ENCODE measurements at regions not wholly inside any gene's neighbourhood (a gene's known extent, or its start where the extent isn't known, plus 50 kb on each side); places are given as distances from the start of the nearest gene placed in this dataset.

DNA sequence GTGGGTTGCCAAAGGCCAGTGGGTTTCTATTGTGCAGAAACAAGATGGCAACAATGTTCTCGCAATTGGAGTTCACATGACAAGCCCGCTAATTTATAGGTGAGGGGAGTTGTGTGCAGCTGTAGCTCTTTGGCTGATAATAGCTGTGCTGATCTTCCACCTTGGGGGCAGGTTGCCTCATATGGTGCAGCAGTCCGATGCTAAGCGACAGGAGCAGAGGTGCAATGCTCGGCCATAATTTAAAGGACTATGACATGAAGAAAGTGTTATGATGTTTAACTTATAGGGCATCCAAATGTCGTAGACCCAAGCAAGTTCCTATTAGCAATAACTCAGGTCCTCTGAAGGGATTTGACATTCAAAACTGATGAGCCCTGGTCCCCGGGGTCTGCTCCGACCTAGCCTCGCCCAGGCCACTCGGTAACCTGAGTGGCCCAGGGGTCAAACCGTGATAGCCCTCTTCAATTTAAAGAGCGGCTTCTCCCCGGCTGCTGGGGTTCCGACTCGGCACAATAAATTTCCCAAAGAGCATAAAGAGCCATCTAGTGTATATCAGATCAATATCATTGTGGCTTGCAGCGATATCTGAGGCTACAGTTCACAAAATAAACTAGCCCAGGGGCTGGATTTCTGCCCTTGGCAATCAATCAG is 724.0 kb downstream of the IRX1 start:
- DNase-seq: no peak

- no peak for DNase-seq
These were observed 734.7 kb downstream of the IRX1 start for GRCh38 chr5:4330327-4330726.

DNA sequence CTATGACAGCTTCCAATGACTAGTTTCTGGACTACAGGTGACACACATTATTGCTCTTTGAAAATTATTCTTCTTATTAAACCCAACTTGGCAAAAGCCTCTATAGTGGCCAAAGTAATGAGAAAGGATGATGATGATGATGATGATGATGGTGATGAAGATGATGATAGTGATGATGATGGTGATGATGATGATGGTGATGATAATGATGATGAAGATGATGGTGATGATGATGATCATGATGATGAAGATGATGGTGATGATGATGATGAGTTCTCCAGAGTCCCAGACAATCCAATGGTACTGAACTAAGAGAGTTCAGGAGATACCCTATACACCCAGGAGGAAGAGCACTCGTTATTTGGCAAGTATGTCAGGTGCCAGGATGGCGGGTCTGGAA is 739.4 kb downstream of the IRX1 start:
- no peak for DNase-seq

DNA sequence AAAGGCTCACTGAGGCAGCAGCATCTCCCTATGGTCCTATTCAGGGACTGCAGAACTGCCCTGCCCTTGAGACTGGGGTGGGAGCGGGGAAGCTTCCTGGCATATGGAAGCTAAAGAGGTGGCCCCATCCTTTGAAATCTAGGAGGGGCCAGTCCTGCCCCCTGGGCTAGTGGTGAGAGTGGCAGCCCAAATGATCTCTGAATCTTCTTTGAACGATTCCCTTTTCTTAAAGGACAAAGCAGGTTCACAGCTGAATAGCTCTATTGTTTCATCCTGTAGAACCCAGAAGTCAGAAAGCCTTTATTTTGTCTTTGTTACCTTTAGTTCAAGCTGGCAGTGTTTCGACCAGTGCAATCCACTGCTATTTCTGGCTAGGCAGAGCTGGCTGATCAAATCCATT is 741.9 kb downstream of the IRX1 start:
- DNase-seq: no peak

GRCh38 chr5:4339949-4340348 is 744.3 kb downstream of the IRX1 start:
- DNase-seq: no peak

GRCh38 chr5:4345850-4346249 is 750.2 kb downstream of the IRX1 start:
- no peak for DNase-seq

- no peak for DNase-seq
These were observed 752.8 kb downstream of the IRX1 start for GRCh38 chr5:4348423-4348822.

DNA sequence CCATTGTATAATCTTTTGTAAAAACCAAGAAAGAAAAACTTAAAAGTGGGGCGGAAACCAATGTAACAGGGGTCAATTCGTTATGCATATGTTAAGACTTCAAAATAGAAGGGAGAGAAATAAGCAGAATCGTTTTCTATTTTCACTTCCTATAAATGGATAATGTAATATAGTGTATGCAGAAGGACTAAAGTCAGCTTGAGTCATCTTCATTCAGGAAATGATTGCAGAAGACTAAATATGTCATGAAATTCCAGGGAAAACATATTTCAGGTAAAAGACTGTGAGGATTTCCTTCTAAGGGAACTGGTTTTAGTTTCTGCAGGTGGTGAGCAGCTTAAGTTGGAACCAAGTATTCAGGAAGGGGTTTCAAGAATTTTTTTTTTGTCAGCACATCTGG is 753.3 kb downstream of the IRX1 start:
- no peak for DNase-seq

DNA sequence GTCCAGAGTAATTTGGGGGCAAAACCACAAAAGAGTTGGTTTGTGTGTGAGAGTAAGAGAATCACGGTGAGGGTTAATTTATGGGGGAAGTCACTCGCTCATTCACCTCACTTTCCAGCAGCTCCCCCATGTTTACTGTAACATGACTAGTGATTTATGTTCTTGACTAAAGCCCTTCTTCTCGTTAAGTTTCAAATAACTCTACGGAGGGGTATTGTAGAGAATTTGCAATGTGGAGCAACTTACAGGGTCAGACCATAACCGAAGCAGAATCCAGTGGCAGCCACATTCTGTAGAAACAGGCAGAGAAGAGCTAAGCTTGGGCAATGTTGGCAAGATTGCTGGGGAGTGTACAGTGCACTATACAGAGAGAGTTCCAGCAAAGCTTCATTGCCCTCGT is 760.6 kb downstream of the IRX1 start:
- no peak for DNase-seq

GRCh38 chr5:4359847-4360246 is 764.2 kb downstream of the IRX1 start:
- DNase-seq: no peak

DNA sequence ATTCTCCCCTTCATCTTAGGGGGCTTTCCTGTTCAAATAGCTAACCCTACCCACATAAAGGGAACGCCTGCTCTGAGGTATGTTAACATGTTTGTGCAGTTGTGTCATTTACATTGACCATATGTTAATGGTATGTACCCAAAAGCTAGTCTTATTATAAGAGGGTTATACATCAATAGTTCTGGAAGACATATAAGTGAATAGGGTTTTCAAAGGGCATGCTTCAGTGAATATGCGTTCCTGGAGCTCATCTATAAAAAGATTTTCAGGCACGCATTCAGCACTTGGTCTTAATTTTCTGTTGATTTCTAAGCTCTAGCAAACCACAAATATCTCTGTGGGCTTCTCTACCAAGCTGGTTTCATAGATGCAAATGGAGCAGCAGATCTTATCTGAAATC is 766.1 kb downstream of the IRX1 start:
- peak; percentile 93 for DNase-seq

DNA sequence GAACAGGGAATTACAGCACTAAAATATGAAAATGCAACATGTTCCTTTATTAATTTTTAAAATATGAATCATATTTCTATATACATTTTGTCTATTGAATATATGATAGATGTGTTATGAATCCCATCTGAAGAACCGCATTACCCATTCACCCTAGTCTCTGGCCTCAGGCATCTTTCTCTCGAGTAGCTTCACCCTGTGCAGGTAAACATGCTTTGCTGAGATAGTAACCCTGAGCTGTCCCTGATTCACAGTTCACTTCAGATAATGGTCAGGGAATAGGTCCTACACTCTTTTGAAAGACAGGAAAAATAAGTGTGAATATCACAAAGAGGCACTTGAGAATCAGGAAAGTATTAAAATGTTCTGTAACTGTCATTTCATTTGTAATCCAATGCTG is 766.8 kb downstream of the IRX1 start:
- peak; percentile 55 for DNase-seq

GRCh38 chr5:4363045-4363444 is 767.4 kb downstream of the IRX1 start:
- DNase-seq: no peak

DNA sequence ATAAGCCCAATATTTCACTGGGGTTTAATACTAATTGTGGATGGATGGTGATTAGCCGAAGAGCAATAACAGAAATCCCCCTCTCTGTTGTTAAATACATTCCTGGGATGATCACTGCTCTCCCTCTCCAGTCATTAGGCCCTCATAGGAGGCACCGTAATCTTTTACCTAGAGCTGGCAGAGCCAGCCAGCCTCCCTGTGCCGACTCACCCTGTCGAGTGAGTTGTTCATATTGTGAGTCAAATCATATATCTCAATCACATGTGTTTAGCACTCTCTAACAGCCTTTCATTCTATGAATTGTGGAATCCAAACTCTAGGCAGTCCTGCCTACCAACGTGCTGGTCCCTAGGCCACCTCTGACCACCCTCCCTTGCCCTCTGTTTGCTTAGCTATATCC is 771.0 kb downstream of the IRX1 start:
- DNase-seq: no peak

DNA sequence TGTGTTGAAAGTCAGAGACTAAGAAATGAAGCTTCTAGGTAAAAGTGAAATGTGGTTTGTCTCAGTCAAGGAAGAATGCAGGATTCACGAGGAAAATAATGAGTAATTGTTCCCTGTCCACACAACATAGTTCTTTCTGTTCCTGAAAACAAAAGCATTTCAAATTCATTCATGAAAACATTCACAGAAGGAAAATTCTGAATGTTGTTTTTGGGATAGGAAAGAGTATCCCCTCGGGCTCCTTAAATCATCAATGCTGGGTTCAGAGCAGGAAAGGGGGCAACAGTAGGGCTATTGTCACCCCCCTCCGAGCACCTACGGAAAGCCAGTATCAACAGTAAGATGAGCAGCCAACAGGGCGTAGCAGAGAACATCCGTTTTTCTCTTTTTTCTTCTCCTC is 769.9 kb upstream of the ADAMTS16 start:
- peak; percentile 28 for DNase-seq

DNA sequence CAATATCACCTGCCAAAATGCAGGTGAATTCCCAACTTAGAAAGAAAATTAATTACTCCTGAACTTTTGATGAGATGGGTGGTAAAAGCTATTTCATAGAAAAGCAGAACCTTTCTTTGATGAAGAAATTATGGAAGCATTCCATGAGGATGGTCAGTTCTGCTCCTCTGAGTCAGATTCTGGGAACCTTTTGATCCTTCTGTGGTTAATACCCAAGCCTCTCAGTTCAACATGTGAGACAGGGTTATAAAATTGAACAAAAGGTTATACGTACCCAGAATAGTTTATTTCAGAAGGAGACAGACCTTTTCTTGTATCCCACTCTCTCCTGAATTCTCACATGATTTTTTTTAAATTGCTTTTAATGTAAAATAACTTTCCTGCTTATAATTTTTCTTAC is 767.6 kb upstream of the ADAMTS16 start:
- DNase-seq: no peak

DNA sequence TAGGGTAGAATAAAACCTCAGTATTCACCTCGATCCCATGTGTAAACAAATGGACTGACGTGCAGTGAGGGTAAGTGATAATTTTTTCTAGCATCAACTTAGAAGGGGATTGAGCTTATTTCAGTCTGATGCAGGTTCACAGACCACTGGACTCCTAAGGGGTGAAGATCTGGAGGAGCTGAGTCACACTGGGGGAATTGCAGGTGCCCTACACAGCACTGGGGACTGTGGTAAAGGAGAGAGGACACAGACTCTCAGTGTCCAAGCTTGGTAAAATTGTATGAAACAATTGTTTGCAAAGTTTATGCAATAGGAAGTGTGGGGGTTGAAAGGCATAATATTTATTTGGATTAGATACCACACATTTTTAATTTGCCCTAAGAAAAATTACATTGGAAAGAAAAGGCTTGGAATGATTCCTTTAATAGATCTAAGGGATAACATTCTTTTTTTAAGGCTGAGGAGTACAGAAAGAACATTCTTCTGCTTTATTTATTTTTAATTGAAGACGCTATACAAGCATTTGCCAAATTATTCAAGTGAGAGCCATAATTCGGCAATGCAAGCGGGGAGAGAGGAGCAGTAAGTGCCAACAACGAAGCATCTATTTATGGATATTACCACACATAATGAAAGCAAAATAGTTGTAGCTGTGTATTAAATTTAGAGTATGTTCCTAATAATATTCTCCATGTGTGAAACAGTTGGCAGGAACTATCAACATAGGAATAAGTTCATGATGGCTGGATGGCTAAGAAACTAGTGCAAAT is 766.9 kb upstream of the ADAMTS16 start:
- peak; percentile 93 for DNase-seq

DNA sequence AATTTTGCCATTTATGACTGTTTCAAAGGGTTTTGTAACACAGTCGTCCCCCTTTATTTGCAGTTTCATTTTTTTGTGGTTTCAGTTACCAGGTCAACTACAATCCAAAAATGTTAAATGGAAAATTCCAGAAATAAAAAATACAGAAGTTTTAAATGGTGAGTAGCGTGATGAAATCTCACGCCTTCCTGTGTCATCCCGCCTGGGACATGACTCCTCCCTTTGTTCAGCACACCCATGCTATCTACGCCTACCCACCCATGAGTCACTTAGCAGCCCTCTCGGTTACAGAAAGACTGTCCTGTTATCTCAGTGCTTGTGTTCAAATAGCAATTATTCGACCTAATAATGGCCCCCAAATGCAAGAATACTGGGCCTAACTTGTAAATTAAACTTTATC is 765.3 kb upstream of the ADAMTS16 start:
- no peak for DNase-seq

GRCh38 chr5:4375640-4376039 is 764.5 kb upstream of the ADAMTS16 start:
- no peak for DNase-seq

DNA sequence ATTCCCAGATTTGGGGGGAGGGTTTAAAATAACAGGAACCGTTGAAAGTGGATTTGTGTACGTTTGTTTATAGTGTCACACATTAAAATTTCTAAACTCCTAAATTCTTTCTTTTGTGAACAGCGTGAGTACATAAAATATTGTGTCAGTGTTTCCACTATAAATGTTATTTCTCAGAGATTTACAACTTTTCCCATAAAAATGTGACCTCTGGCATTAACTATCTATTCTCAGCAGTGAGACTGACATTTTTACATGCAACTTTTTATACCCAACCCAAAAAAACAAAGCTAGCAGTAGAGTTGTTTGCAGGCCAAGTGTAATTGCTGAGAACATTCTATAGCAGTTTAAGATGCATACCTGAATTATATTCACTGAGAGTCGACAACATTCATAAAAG is 757.0 kb upstream of the ADAMTS16 start:
- DNase-seq: no peak

DNA sequence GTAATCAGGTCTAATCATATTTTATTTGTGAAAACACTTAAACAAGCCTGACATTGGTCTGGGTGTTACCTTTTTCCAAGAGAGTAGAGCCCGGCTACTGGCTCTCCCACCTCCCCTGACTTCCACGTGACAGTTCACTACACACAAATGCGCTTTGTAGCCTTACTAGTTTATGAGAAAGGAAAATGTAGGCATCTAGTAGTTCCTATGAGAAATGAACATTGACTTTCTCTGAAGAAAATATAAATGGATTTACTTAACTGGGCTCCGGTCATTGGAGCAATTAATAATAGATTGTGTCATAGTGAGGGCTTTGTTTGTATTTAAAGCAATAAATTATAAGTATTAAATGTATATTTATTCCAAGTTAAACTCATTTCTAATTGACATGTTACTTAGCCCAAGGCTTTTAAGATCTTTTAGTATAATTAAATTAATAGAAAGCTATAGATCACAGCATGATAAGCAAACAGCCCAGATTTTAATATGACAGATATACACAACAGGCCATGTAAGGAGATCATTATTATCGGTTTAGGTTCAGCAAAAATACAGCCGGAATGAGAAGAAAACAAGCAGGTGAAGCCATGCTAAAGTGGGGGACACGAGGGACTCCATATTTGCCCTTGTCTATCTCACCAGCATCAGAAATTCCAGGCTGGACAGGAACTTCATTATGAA is 756.5 kb upstream of the ADAMTS16 start:
- DNase-seq: no peak

DNA sequence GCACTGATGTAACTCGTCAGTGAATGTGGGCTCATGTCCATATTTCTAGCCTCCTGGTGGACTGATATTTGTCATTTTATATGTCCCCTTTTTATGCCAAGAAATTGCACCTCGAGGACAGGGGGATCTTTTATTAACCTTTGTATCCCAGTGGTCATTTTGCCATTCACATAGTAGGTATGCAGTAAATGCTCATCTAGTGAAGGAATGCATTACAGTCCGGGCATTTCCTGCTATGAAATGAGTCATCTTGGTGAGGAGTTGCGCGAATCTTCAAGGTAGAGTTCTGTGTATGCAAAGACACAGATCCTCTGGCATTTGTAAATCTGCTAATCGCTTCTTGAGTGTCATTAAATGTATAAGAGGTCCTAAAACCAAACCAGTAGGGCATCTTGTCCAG is 755.5 kb upstream of the ADAMTS16 start:
- no peak for DNase-seq

- DNase-seq: no peak
These were observed 754.0 kb upstream of the ADAMTS16 start for GRCh38 chr5:4386152-4386551.

DNA sequence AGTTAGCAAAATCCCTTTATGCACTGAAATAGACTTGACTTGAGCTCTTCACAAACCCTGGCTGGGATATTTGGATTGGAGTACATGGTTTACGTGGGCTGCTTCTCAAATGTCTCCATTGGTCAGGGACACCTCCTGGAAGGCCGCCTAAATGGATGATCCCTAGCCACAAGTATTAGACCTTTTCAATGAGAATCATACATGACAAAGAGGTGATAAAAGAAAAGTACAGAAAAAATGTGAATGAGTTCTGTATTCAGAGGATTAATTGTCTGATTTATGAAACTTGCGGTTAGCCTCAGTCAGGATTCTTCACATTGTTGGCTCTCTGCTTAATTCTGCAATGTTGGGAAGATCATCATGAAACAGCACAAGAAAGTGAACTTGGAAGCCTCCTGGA is 752.8 kb upstream of the ADAMTS16 start:
- DNase-seq: peak; percentile 80
